H1 (cell line): ENCODE measurements at regions not wholly inside any gene's neighbourhood (a gene's known extent, or its start where the extent isn't known, plus 50 kb on each side); places are given as distances from the start of the nearest gene placed in this dataset.

Experiments
- CTCF ChIA-PET: fragments of 300-600 bp; sonication (Branson Sonifier 250); formaldehyde crosslinking; loops from one replicate; lab custom pipeline; 2021; ENCODE audit not compliant: partially characterized antibody; lab: Charles Lee
- POLR2A ChIA-PET: fragments of 300-600 bp; sonication (Branson Sonifier 250); formaldehyde crosslinking; loops from one replicate; lab custom pipeline; 2021; ENCODE audit warnings: inconsistent platforms; ENCODE audit not compliant: partially characterized antibody; lab: Charles Lee
- DNase-seq, 2 experiments: peaks; one replicate each; pipeline versions ENCODE4 v3.0.0 to v3.0.0-alpha.2; 2010 to 2022; ENCODE audit warnings: low spot score in 2 of 2, low read depth in 1 of 2, mixed read lengths in 1 of 2
- FAIRE-seq: peaks from 2 replicates; lab custom pipeline; 2011; peaks lifted over from hg19 to GRCh38; lab: Jason Lieb, UNC
- H2AFZ ChIP-seq: 2 replicates; pipeline ENCODE4 v1.8.1; 2012; ENCODE audit warnings: low read length, inconsistent platforms
- H2AK5ac ChIP-seq: 2 replicates; pipeline ENCODE4 v1.6.1; 2013; ENCODE audit warnings: low read depth, low read length
- H2BK120ac ChIP-seq: replicated peaks from 2 replicates; pipeline ENCODE3; 2013; ENCODE audit warnings: low read depth, low read length, inconsistent platforms
- H2BK12ac ChIP-seq: 2 replicates; pipeline ENCODE4 v1.6.1; 2013; ENCODE audit warnings: low read depth, low read length
- H2BK15ac ChIP-seq: 2 replicates; pipeline ENCODE4 v1.6.1; 2013; ENCODE audit warnings: low read length
- H2BK20ac ChIP-seq: 2 replicates; pipeline ENCODE4 v1.6.1; 2013; ENCODE audit warnings: low read length
- H2BK5ac ChIP-seq: 2 replicates; pipeline ENCODE4 v1.6.1; 2013; ENCODE audit warnings: low read depth, low read length
- H3K14ac ChIP-seq: 2 replicates; pipeline ENCODE4 v1.6.1; 2013; ENCODE audit warnings: inconsistent platforms; ENCODE audit not compliant: insufficient read length
- H3K18ac ChIP-seq: 2 replicates; pipeline ENCODE4 v1.6.1; 2013; ENCODE audit warnings: low read length; ENCODE audit errors: extremely low read depth
- H3K23ac ChIP-seq: 2 replicates; pipeline ENCODE4 v1.6.1; 2013; ENCODE audit warnings: inconsistent platforms; ENCODE audit not compliant: insufficient read length
- H3K23me2 ChIP-seq: 2 replicates; pipeline ENCODE4 v1.6.1; 2013; ENCODE audit warnings: low read depth, low read length
- H3K27ac ChIP-seq: 2 replicates; pipeline ENCODE4 v1.6.1; 2011; ENCODE audit warnings: low read depth, low read length, inconsistent platforms
- H3K27me3 ChIP-seq, 4 experiments: replicated peaks in 1 of 4; 1 replicate in 1 of 4; 2 replicates in 3 of 4; pipeline versions ENCODE4 v1.6.1 to v1.8.1; 2011 to 2013; ENCODE audit warnings: low read length in 3 of 4, mild to moderate bottlenecking in 3 of 4, inconsistent platforms in 2 of 4, mixed read lengths in 2 of 4, moderate library complexity in 1 of 4; ENCODE audit not compliant: control insufficient read depth in 3 of 4, insufficient read depth in 3 of 4; ENCODE audit errors: extremely low read depth in 1 of 4
- H3K36me3 ChIP-seq, 4 experiments: 2 replicates each; pipeline versions ENCODE4 v1.6.1 to v1.8.1; 2011 to 2013; ENCODE audit warnings: mild to moderate bottlenecking in 4 of 4, low read length in 3 of 4, moderate library complexity in 2 of 4, control low read depth in 1 of 4, inconsistent platforms in 1 of 4; ENCODE audit not compliant: insufficient read depth in 4 of 4, control insufficient read depth in 2 of 4
- H3K4ac ChIP-seq: replicated peaks from 2 replicates; pipeline ENCODE3; 2013; ENCODE audit warnings: low read length, low read depth, mixed read lengths, inconsistent platforms; ENCODE audit not compliant: insufficient read length
- H3K4me1 ChIP-seq, 4 experiments: replicated peaks in 1 of 4; 1 replicate in 1 of 4; 2 replicates in 3 of 4; pipeline versions ENCODE4 v1.6.1 to v1.8.1; 2011 to 2013; ENCODE audit warnings: low read length in 3 of 4, inconsistent platforms in 2 of 4, mixed read lengths in 1 of 4; ENCODE audit not compliant: insufficient read depth in 4 of 4, control insufficient read depth in 3 of 4
- H3K4me2 ChIP-seq, 2 experiments: 2 replicates each; pipeline versions ENCODE4 v1.6.1 to v1.8.1; 2011 to 2013; ENCODE audit warnings: low read depth in 2 of 2, low read length in 2 of 2, control low read depth in 1 of 2, inconsistent platforms in 1 of 2, mild to moderate bottlenecking in 1 of 2; ENCODE audit not compliant: insufficient read depth in 1 of 2
- H3K4me3 ChIP-seq, 4 experiments: fragments of 200-600, 300-600 bp in 1 of 4; sonication (generic), shearing (Covaris generic), sonication (Bioruptor Twin) in 1 of 4; 2 replicates each; pipeline versions ENCODE4 v1.5.1 to v1.8.1; 2011 to 2016; ENCODE audit warnings: low read length in 4 of 4, low read depth in 3 of 4, control low read depth in 2 of 4, inconsistent platforms in 2 of 4, mild to moderate bottlenecking in 2 of 4, mixed read lengths in 1 of 4, moderate library complexity in 1 of 4; ENCODE audit not compliant: insufficient read depth in 2 of 4; ENCODE audit errors: extremely low read depth in 1 of 4
- H3K56ac ChIP-seq: replicated peaks from 2 replicates; pipeline ENCODE3; 2013; ENCODE audit warnings: low read depth, mild to moderate bottlenecking, mixed read lengths, low read length, inconsistent platforms; ENCODE audit not compliant: insufficient read length
- H3K79me1 ChIP-seq: 2 replicates; pipeline ENCODE4 v1.6.1; 2013; ENCODE audit warnings: low read depth, low read length, control low read depth
- H3K79me2 ChIP-seq, 2 experiments: 2 replicates each; pipeline versions ENCODE4 v1.6.1 to v1.8.1; 2012 to 2013; ENCODE audit warnings: low read length in 2 of 2, mild to moderate bottlenecking in 2 of 2, inconsistent platforms in 1 of 2; ENCODE audit not compliant: insufficient read depth in 2 of 2, control insufficient read depth in 1 of 2
- H3K9ac ChIP-seq, 4 experiments: replicated peaks in 1 of 4; 1 replicate in 1 of 4; 2 replicates in 3 of 4; pipeline versions ENCODE4 v1.6.1 to v1.8.1; 2011 to 2013; ENCODE audit warnings: low read depth in 3 of 4, low read length in 3 of 4, control low read depth in 2 of 4, mild to moderate bottlenecking in 2 of 4, moderate library complexity in 2 of 4, inconsistent platforms in 1 of 4; ENCODE audit errors: extremely low read depth in 1 of 4
- H3K9me3 ChIP-seq, 2 experiments: 2 replicates each; pipeline versions ENCODE4 v1.6.1 to v1.8.1; 2012 to 2013; ENCODE audit warnings: mild to moderate bottlenecking in 2 of 2, moderate library complexity in 2 of 2, control low read depth in 1 of 2, inconsistent platforms in 1 of 2, low read depth in 1 of 2, low read length in 1 of 2, mixed read lengths in 1 of 2; ENCODE audit not compliant: insufficient read depth in 2 of 2
- H4K20me1 ChIP-seq, 2 experiments: replicated peaks in 1 of 2; 2 replicates each; pipeline versions ENCODE3 to v1.8.1; 2011 to 2013; ENCODE audit warnings: inconsistent platforms in 2 of 2, low read length in 2 of 2, mild to moderate bottlenecking in 1 of 2; ENCODE audit not compliant: insufficient read depth in 2 of 2, control insufficient read depth in 1 of 2
- H4K5ac ChIP-seq: 2 replicates; pipeline ENCODE4 v1.6.1; 2013; ENCODE audit warnings: low read length, low read depth, mixed read lengths, inconsistent platforms; ENCODE audit not compliant: insufficient read length
- H4K8ac ChIP-seq: 2 replicates; pipeline ENCODE4 v1.8.0; 2013; ENCODE audit warnings: mild to moderate bottlenecking, moderate library complexity, low read length, inconsistent platforms; ENCODE audit not compliant: insufficient read depth; ENCODE audit errors: extremely low read depth
- H4K91ac ChIP-seq: replicated peaks from 2 replicates; pipeline ENCODE3; 2013; ENCODE audit warnings: low read length, mixed read lengths, inconsistent platforms; ENCODE audit not compliant: insufficient read length
- BACH1 ChIP-seq: IDR thresholded peaks from 2 replicates; pipeline ENCODE4 v1.6.1; 2012; ENCODE audit warnings: low read length, improper control_type of control experiment
- CTBP2 ChIP-seq: IDR thresholded peaks from 2 replicates; pipeline ENCODE4 v1.7.0; 2011; ENCODE audit warnings: borderline replicate concordance, mild to moderate bottlenecking, moderate library complexity, mixed read lengths, low read length; ENCODE audit not compliant: insufficient read depth, insufficient read length
- EZH2 ChIP-seq: fragments of 200-600 bp; sonication (generic); IDR thresholded peaks from 2 replicates; pipeline ENCODE4 v1.7.1; 2012; ENCODE audit warnings: low read depth, mild to moderate bottlenecking, moderate library complexity, low read length, inconsistent platforms; ENCODE audit not compliant: severe bottlenecking
- PHF8 ChIP-seq: fragments of 200-600 bp; sonication (generic); conservative IDR thresholded peaks from 2 replicates; pipeline ENCODE4 v1.7.1; 2012; ENCODE audit warnings: low read depth, mild to moderate bottlenecking, inconsistent platforms, low read length, moderate library complexity
- RXRA ChIP-seq: IDR thresholded peaks from 2 replicates; pipeline ENCODE4 v1.6.1; 2011; ENCODE audit warnings: low read depth, mild to moderate bottlenecking, low read length, moderate library complexity; ENCODE audit not compliant: insufficient read depth
- SIRT6 ChIP-seq: IDR thresholded peaks from one replicate; pipeline ENCODE4 v1.7.1; 2012; ENCODE audit warnings: low read length, inconsistent platforms
- SP4 ChIP-seq: IDR thresholded peaks from 2 replicates; pipeline ENCODE4 v1.6.1; 2012; ENCODE audit warnings: low read length, inconsistent platforms
- SUZ12 ChIP-seq: fragments of 200-600 bp; sonication (generic); IDR thresholded peaks from 2 replicates; pipeline ENCODE4 v1.6.1; 2012; ENCODE audit warnings: mild to moderate bottlenecking, inconsistent platforms, low read length, moderate library complexity, mixed read lengths
- TCF12 ChIP-seq: IDR thresholded peaks from 2 replicates; pipeline ENCODE4 v1.6.1; 2011; ENCODE audit warnings: low read depth, mild to moderate bottlenecking, low read length
- WGBS, 2 experiments: shearing (Covaris generic) in 1 of 2; methylation state at CpG; one replicate each; pipeline versions ENCODE4 v1.1.6 to v1.1.7; 2013 to 2015; ENCODE audit warnings: low lambda C conversion rate in 2 of 2, mixed read lengths in 2 of 2, inconsistent platforms in 1 of 2, low coverage in 1 of 2, missing lambda C conversion rate in 1 of 2; ENCODE audit not compliant: insufficient replicate concordance in 2 of 2, insufficient coverage in 1 of 2, insufficient read length in 1 of 2; ENCODE audit errors: extremely low coverage in 1 of 2, missing lambda C conversion rate in 1 of 2; 5-methylcytosine and 5-hydroxymethylcytosine counted together

GRCh38 chr4:138420471-138420870 lies 178.3 kb upstream of the SLC7A11 start:
- Histone ChIP-seq H3K79me1 (no peaks in the 10 kb centered on the region), H3K56ac (no peak overlapping the region), H3K9me3 (no peaks in the 10 kb centered on the region), H3K9ac (peak overlapping the region in 1 of 4 experiments; percentile 34; a peak in 1 of 7 replicates), H3K27me3 (no peaks in the 10 kb centered on the region), H3K4me3 (no peak overlapping the region), H2BK12ac (no peak overlapping the region), H3K14ac (no peak overlapping the region), H2AK5ac (no peak overlapping the region), H3K23ac (no peak overlapping the region), H4K8ac (no peak overlapping the region), H3K23me2 (no peaks in the 10 kb centered on the region; the same call in 1 of the 2 replicates), H4K20me1 (no peaks in the 10 kb centered on the region), H3K4me2 (no peak overlapping the region), H2AFZ (no peak overlapping the region), H2BK120ac (no peak overlapping the region), H3K79me2 (no peaks in the 10 kb centered on the region), H4K5ac (no peak overlapping the region), H3K27ac (no peak overlapping the region), H3K18ac (no peak overlapping the region), H2BK5ac (no peak overlapping the region), H3K4me1 (no peaks in the 10 kb centered on the region), H3K36me3 (no peaks in the 10 kb centered on the region), H2BK15ac (no peak overlapping the region), H2BK20ac (no peak overlapping the region), H3K4ac (no peak overlapping the region), H4K91ac (no peak overlapping the region)
- 88% methylated on average over 1 of the region's 1 CpG; no CpG with 5 or more reads in 1 of the 2 experiments for WGBS, 2 experiments
- ChIA-PET CTCF (interaction anchor here (1.2 kb wide), 1 partner anchor 10 kb away, joined by 4 read pairs; no protein-coding TSS in a partner anchor), POLR2A (no interaction called here)
- DNase-seq (no peak), FAIRE-seq (no peak)
- TF ChIP-seq SIRT6 (no peak), BACH1 (no peak), SUZ12 (no peak), PHF8 (no peak), TCF12 (no peak), CTBP2 (no peak), SP4 (no peak), EZH2 (no peak), RXRA (no peak)
